GM12872 (cell line): ENCODE measurements at regions not wholly inside any gene's neighbourhood (a gene's known extent, or its start where the extent isn't known, plus 50 kb on each side); places are given as distances from the start of the nearest gene placed in this dataset.
A peak's percentile ranks its signal among the peaks of the same experiment; 100 is the strongest.

ENCODE experiments used
- CTCF ChIP-seq: IDR thresholded peaks from 3 replicates; pipeline ENCODE4 v1.5.1; 2011; ENCODE audit warnings: low read depth, mild to moderate bottlenecking, low read length, moderate library complexity; ENCODE audit not compliant: insufficient read depth

- TF ChIP-seq CTCF = no peak
These were observed 200.1 kb downstream of the NDFIP2 start for GRCh38 chr13:79681069-79681468.

GRCh38 chr13:79680485-79680884 is 199.5 kb downstream of the NDFIP2 start:
- no peak for TF ChIP-seq CTCF

GRCh38 chr13:79679334-79679733 is 198.4 kb downstream of the NDFIP2 start:
- peak; percentile 84 for TF ChIP-seq CTCF

GRCh38 chr13:79678100-79678499 is 197.1 kb downstream of the NDFIP2 start:
- TF ChIP-seq CTCF = no peak

GRCh38 chr13:79675931-79676660 is 195.1 kb downstream of the NDFIP2 start:
- TF ChIP-seq CTCF = no peak

GRCh38 chr13:79674765-79675515 is 194.0 kb downstream of the NDFIP2 start:
- TF ChIP-seq CTCF = no peak

GRCh38 chr13:79673993-79674377 is 193.0 kb downstream of the NDFIP2 start:
- no peak for TF ChIP-seq CTCF
